Body of pancreas (tissue), 4 donors: ENCODE measurements at regions not wholly inside any gene's neighbourhood (a gene's known extent, or its start where the extent isn't known, plus 50 kb on each side); places are given as distances from the start of the nearest gene placed in this dataset.

Experiments used
- CTCF ChIP-seq, 7 experiments: fragments of 450-650 bp in 4 of 7; fragments of 200-600 bp in 3 of 7; sonication (generic) in 3 of 7; IDR thresholded peaks; one replicate each; pipeline ENCODE4 v1.5.1; 2016 to 2019; ENCODE audit warnings: antibody characterized with exemption in 7 of 7
- POLR2A ChIP-seq, 3 donors: fragments of 450-650 bp; IDR thresholded peaks; one replicate each; pipeline ENCODE4 v1.6.1; 2016; ENCODE audit warnings: antibody characterized with exemption in 3 of 3, mild to moderate bottlenecking in 2 of 3

GRCh38 chr12:41777064-41777790 lies 367.4 kb downstream of the GXYLT1 start:
- TF ChIP-seq CTCF (IDR thresholded peaks at IDR 0.05): no peak
- no peak for TF ChIP-seq POLR2A (IDR thresholded peaks at IDR 0.05)
